Natural killer cell (primary cell): ENCODE measurements at regions not wholly inside any gene's neighbourhood (a gene's known extent, or its start where the extent isn't known, plus 50 kb on each side); places are given as distances from the start of the nearest gene placed in this dataset.
A peak's percentile ranks its signal among the peaks of the same experiment; 100 is the strongest.

Experiments used
- ATAC-seq, 3 donors: fragments of 150-1000 bp in 2 of 3; fragments of 200-7000 bp in 1 of 3; cut with Tn5 transposase; 1 replicate in 1 of 3; 2 replicates in 2 of 3; pipeline ENCODE4 v1.10.0; 2021; ENCODE audit warnings: mild to moderate bottlenecking in 2 of 3, moderate library complexity in 2 of 3
- DNase-seq, 2 donors: peaks; one replicate each; pipeline versions ENCODE4 v3.0.0 to v3.0.0-alpha.2; 2013 to 2021; ENCODE audit warnings: mixed read lengths in 1 of 2
- H3K27ac ChIP-seq: one replicate; pipeline ENCODE4 v1.5.1; 2013; ENCODE audit warnings: mild to moderate bottlenecking, low read length
- H3K27me3 ChIP-seq: one replicate; pipeline ENCODE4 v1.6.1; 2013; ENCODE audit warnings: low read length; ENCODE audit not compliant: control insufficient read depth, insufficient read depth
- H3K36me3 ChIP-seq: one replicate; pipeline ENCODE4 v1.6.1; 2013; ENCODE audit warnings: low read length; ENCODE audit not compliant: control insufficient read depth, insufficient read depth
- H3K4me1 ChIP-seq: one replicate; pipeline ENCODE4 v1.6.1; 2013; ENCODE audit warnings: low read length; ENCODE audit not compliant: control insufficient read depth, insufficient read depth
- H3K4me3 ChIP-seq: one replicate; pipeline ENCODE4 v1.5.1; 2013; ENCODE audit warnings: low read length
- H3K9me3 ChIP-seq: one replicate; pipeline ENCODE4 v1.6.1; 2013; ENCODE audit warnings: low read length; ENCODE audit not compliant: control insufficient read depth, insufficient read depth
- H3K27ac Mint-ChIP-seq, 2 donors: one replicate each; pipeline ENCODE4 v1.8.0; 2022; ENCODE audit warnings: mild to moderate bottlenecking in 2 of 2, mixed read lengths in 2 of 2, moderate library complexity in 1 of 2
- H3K27me3 Mint-ChIP-seq, 2 donors: one replicate each; pipeline ENCODE4 v1.8.0; 2022; ENCODE audit warnings: low read depth in 2 of 2, mixed read lengths in 2 of 2
- H3K36me3 Mint-ChIP-seq: one replicate; pipeline ENCODE4 v1.8.0; 2022; ENCODE audit warnings: mixed read lengths
- H3K4me1 Mint-ChIP-seq, 2 donors: one replicate each; pipeline ENCODE4 v1.8.0; 2022; ENCODE audit warnings: mixed read lengths in 2 of 2
- H3K4me3 Mint-ChIP-seq: one replicate; pipeline ENCODE4 v1.8.0; 2022; ENCODE audit warnings: mild to moderate bottlenecking, moderate library complexity, mixed read lengths
- H3K9me3 Mint-ChIP-seq, 2 donors: one replicate each; pipeline ENCODE4 v1.8.0; 2022; ENCODE audit warnings: mixed read lengths in 2 of 2
- CTCF ChIP-seq: fragments of 200-600 bp; IDR thresholded peaks from one replicate; pipeline ENCODE4 v1.8.0; 2022; ENCODE audit warnings: antibody characterized with exemption
- WGBS: methylation state at CpG from one replicate; pipeline ENCODE4 v1.1.7; 2013; ENCODE audit warnings: missing lambda C conversion rate; ENCODE audit not compliant: insufficient coverage; 5-methylcytosine and 5-hydroxymethylcytosine counted together
- intact Hi-C: fragments of 100-400 bp; cut with micrococcal nuclease; formaldehyde crosslinking; loops from one replicate; pipeline ENCODE4 v1.14.2; 2022

- H3K27ac ChIP-seq: peak overlapping the region; percentile 50
- ATAC-seq (no peak), DNase-seq (peak in 1 of 2 donors; percentile 38)
- Mint-ChIP-seq H3K27me3 (peaks cover 0 to 4% of the 10 kb centered on the region in 2 donors), H3K4me1 (peaks cover 74 to 76% of the 10 kb centered on the region in 2 donors), H3K27ac (peak overlapping the region; percentile 91 to 96), H3K36me3 (no peaks in the 10 kb centered on the region), H3K9me3 (peaks cover 2 to 7% of the 10 kb centered on the region in 2 donors), H3K4me3 (no peak overlapping the region)
- 88% methylated on average over 6 of the region's 7 CpGs for WGBS
- H3K36me3 ChIP-seq: no peaks in the 10 kb centered on the region
- H3K27me3 ChIP-seq: no peaks in the 10 kb centered on the region
- TF ChIP-seq CTCF: no peak
- intact Hi-C loops: loop anchor here (2.0 to 10.0 kb wide), 4 partner anchors 13 to 1425 kb away; partner anchors contain the start of genes BCLAF1 and IFNGR1
- H3K4me1 ChIP-seq: peaks cover 34% of the 10 kb centered on the region
- no peaks in the 10 kb centered on the region for H3K9me3 ChIP-seq
- H3K4me3 ChIP-seq: no peak overlapping the region
Observed at GRCh38 chr6:137709424-137710236, 157.4 kb upstream of the TNFAIP3 start.

- intact Hi-C loops: loop anchor here (10.0 kb wide), 2 partner anchors 457 to 1427 kb away; partner anchors contain the start of gene BCLAF1
- Histone ChIP-seq H3K36me3 (no peaks in the 10 kb centered on the region), H3K4me3 (no peak overlapping the region), H3K9me3 (no peaks in the 10 kb centered on the region), H3K27ac (no peak overlapping the region), H3K4me1 (peaks cover 31% of the 10 kb centered on the region), H3K27me3 (no peaks in the 10 kb centered on the region)
- DNase-seq (no peak), ATAC-seq (no peak)
- Mint-ChIP-seq H3K27me3 (peaks cover 0 to 2% of the 10 kb centered on the region in 2 donors), H3K4me3 (no peak overlapping the region), H3K9me3 (peaks cover 2 to 7% of the 10 kb centered on the region in 2 donors), H3K4me1 (peaks cover 78 to 80% of the 10 kb centered on the region in 2 donors), H3K36me3 (no peaks in the 10 kb centered on the region), H3K27ac (peak overlapping the region in 1 of 2 donors; percentile 30)
- whole genome bisulfite sequencing: 91% methylated on average over 1 of the region's 1 CpG
- no peak for TF ChIP-seq CTCF
Observed at GRCh38 chr6:137711972-137712371, 155.1 kb upstream of the TNFAIP3 start.

- H3K4me1 Mint-ChIP-seq: peaks cover 81 to 82% of the 10 kb centered on the region in 2 donors
- peaks cover 2 to 5% of the 10 kb centered on the region in 2 donors for H3K27me3 Mint-ChIP-seq
- Histone ChIP-seq H3K9me3 (no peaks in the 10 kb centered on the region), H3K27me3 (no peaks in the 10 kb centered on the region), H3K4me1 (peaks cover 31% of the 10 kb centered on the region), H3K36me3 (no peaks in the 10 kb centered on the region), H3K27ac (no peak overlapping the region), H3K4me3 (no peak overlapping the region)
- H3K4me3 Mint-ChIP-seq: no peak overlapping the region
- WGBS: 100% methylated on average over 4 of the region's 5 CpGs
- H3K27ac Mint-ChIP-seq: peak overlapping the region in 1 of 2 donors; percentile 30
- intact Hi-C loops: loop anchor here (10.0 kb wide), 2 partner anchors 458 to 1428 kb away; partner anchors contain the start of gene BCLAF1
- peaks cover 2 to 7% of the 10 kb centered on the region in 2 donors for H3K9me3 Mint-ChIP-seq
- ATAC-seq: no peak
- no peaks in the 10 kb centered on the region for H3K36me3 Mint-ChIP-seq
- no peak for TF ChIP-seq CTCF
- no peak for DNase-seq
Observed at GRCh38 chr6:137712587-137712986, 154.5 kb upstream of the TNFAIP3 start.
